Adipocyte (in vitro differentiated cells): ENCODE measurements at regions not wholly inside any gene's neighbourhood (a gene's known extent, or its start where the extent isn't known, plus 50 kb on each side); places are given as distances from the start of the nearest gene placed in this dataset.

Source experiments
- DNase-seq: peaks from one replicate; pipeline ENCODE4 v3.0.0-alpha.2; 2015; ENCODE audit warnings: low read depth
- H3K27me3 ChIP-seq: replicated peaks from 2 replicates; pipeline ENCODE4 v1.7.0; 2013; ENCODE audit warnings: mild to moderate bottlenecking, low read length, moderate library complexity; ENCODE audit not compliant: control insufficient read depth, insufficient read depth
- H3K36me3 ChIP-seq: 2 replicates; pipeline ENCODE4 v1.7.0; 2013; ENCODE audit warnings: low read length, mild to moderate bottlenecking, moderate library complexity; ENCODE audit not compliant: control insufficient read depth, insufficient read depth, severe bottlenecking
- H3K4me1 ChIP-seq: 2 replicates; pipeline ENCODE4 v1.7.0; 2013; ENCODE audit warnings: mild to moderate bottlenecking, low read length, moderate library complexity; ENCODE audit not compliant: control insufficient read depth, insufficient read depth
- H3K4me3 ChIP-seq: 2 replicates; pipeline ENCODE4 v1.7.0; 2013; ENCODE audit warnings: mild to moderate bottlenecking, low read length, moderate library complexity
- H3K9ac ChIP-seq: 2 replicates; pipeline ENCODE4 v1.7.0; 2013; ENCODE audit warnings: mild to moderate bottlenecking, low read length, moderate library complexity
- H3K9me3 ChIP-seq: 2 replicates; pipeline ENCODE4 v1.7.0; 2013; ENCODE audit warnings: mild to moderate bottlenecking, low read length, moderate library complexity; ENCODE audit not compliant: control insufficient read depth

DNA sequence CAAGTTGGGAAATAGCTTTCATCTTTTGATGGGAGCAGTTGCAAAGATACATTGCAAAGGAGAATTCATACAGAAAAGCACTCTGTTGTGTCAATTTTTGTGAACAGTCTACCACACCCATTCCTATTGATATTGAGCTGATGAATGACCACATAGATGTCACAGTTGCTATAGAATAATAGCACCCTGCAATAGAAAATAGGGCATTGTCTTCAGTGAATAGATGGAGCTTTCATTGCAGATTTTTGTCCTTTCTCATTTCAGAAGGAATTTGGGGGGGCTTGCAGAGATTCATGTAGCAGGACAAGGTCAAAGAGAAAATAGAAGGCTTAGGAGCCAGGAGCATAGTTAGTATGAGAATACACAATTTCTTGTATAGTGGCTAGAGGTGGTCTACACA is 237.9 kb downstream of the TMEM38B start:
- H3K9ac ChIP-seq, result no peak overlapping the region
- H3K27me3 ChIP-seq, result no peaks in the 10 kb centered on the region
- H3K9me3 ChIP-seq, result no peaks in the 10 kb centered on the region
- DNase-seq, result no peak
- H3K4me3 ChIP-seq, result no peak overlapping the region
- no peaks in the 10 kb centered on the region for H3K36me3 ChIP-seq
- H3K4me1 ChIP-seq, result no peaks in the 10 kb centered on the region

DNA sequence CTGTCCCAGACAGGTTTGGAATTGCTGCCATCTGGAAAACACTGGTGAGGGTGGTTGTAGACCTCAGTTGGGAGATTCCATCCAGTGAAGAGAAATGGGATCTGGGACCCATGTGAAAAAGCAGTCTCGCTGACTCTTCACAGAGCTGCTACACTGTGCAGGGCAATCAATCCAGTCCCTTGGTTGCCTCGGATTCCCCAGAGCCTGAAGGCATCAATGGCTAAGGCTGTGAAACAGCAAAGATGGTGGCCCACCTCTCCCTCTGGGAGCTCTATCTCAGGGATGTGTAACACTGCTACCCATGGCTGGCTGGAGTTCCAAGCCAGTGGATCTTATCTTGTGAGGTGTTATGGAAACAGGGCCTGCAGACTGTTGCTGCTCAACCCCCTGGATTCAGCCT is 256.1 kb downstream of the TMEM38B start:
- H3K36me3 ChIP-seq, result no peaks in the 10 kb centered on the region
- no peaks in the 10 kb centered on the region for H3K27me3 ChIP-seq
- H3K9me3 ChIP-seq, result peaks cover 14% of the 10 kb centered on the region
- no peak for DNase-seq
- no peaks in the 10 kb centered on the region for H3K4me1 ChIP-seq
- H3K9ac ChIP-seq, result no peak overlapping the region
- H3K4me3 ChIP-seq, result no peak overlapping the region

- DNase-seq, result no peak
- Histone ChIP-seq H3K4me1 (no peaks in the 10 kb centered on the region), H3K36me3 (no peaks in the 10 kb centered on the region), H3K27me3 (no peaks in the 10 kb centered on the region), H3K9ac (no peak overlapping the region), H3K9me3 (peaks cover 14% of the 10 kb centered on the region), H3K4me3 (no peak overlapping the region)
These were observed 256.6 kb downstream of the TMEM38B start for GRCh38 chr9:105950894-105951293.

DNA sequence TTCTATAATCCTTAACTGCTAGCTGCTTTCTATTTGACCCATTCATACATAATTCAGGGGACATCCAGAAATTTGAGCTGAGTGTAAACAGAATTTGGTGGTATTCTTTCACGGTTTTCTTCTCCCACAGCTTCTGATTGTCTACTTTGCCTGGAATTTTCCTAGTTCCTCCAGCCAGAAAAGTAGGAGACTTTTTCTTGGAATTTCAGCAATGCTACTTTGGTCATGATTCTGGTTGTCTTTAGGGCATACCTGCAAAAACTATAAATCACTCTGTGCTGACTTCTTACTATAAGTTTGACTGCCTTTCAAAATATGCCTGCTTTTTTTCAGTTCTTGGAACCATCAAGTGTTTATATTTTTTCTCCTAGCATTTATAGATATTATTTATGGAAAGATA is 260.2 kb downstream of the TMEM38B start:
- peaks cover 3% of the 10 kb centered on the region for H3K9me3 ChIP-seq
- no peaks in the 10 kb centered on the region for H3K36me3 ChIP-seq
- H3K9ac ChIP-seq, result no peak overlapping the region
- no peak overlapping the region for H3K4me3 ChIP-seq
- DNase-seq, result no peak
- no peaks in the 10 kb centered on the region for H3K4me1 ChIP-seq
- peaks cover 3% of the 10 kb centered on the region for H3K27me3 ChIP-seq

- H3K4me3 ChIP-seq, result no peak overlapping the region
- H3K9me3 ChIP-seq, result no peaks in the 10 kb centered on the region
- H3K9ac ChIP-seq, result no peak overlapping the region
- DNase-seq, result no peak
- H3K27me3 ChIP-seq, result peaks cover 3% of the 10 kb centered on the region
- no peaks in the 10 kb centered on the region for H3K36me3 ChIP-seq
- no peaks in the 10 kb centered on the region for H3K4me1 ChIP-seq
These were observed 263.5 kb downstream of the TMEM38B start for GRCh38 chr9:105957830-105958229.

DNA sequence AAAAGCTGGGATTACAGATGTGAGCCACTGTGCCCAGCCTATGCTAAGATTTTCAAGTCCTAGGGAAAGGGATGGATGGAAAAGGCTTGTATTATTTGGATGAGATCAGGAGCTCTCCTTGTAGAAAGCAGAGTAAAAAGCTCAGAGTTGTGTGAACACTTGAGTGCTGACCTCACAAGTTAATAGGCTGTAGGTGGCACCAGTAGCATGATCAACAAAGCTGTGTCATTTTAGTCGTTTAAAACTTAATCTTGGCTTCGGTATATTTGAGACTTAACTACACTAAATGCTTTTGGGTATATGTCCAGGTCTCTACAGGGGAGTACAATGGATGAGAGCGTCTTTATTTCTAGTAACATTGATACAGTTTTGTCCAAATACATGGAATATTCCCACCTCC is 264.2 kb downstream of the TMEM38B start:
- no peak for DNase-seq
- Histone ChIP-seq H3K4me1 (no peaks in the 10 kb centered on the region), H3K4me3 (no peak overlapping the region), H3K36me3 (no peaks in the 10 kb centered on the region), H3K9ac (no peak overlapping the region), H3K27me3 (peaks cover 3% of the 10 kb centered on the region), H3K9me3 (no peaks in the 10 kb centered on the region)

GRCh38 chr9:105959531-105959930 is 265.2 kb downstream of the TMEM38B start:
- Histone ChIP-seq H3K9me3 (no peaks in the 10 kb centered on the region), H3K4me3 (no peak overlapping the region), H3K9ac (no peak overlapping the region), H3K36me3 (no peaks in the 10 kb centered on the region), H3K4me1 (no peaks in the 10 kb centered on the region), H3K27me3 (peaks cover 3% of the 10 kb centered on the region)
- DNase-seq, result no peak

GRCh38 chr9:105963343-105964099 is 269.2 kb downstream of the TMEM38B start:
- Histone ChIP-seq H3K27me3 (no peaks in the 10 kb centered on the region), H3K4me1 (no peaks in the 10 kb centered on the region), H3K4me3 (no peak overlapping the region), H3K36me3 (no peaks in the 10 kb centered on the region), H3K9ac (no peak overlapping the region), H3K9me3 (no peaks in the 10 kb centered on the region)
- no peak for DNase-seq

GRCh38 chr9:105964156-105964555 is 269.8 kb downstream of the TMEM38B start:
- Histone ChIP-seq H3K9ac (no peak overlapping the region), H3K27me3 (no peaks in the 10 kb centered on the region), H3K4me1 (no peaks in the 10 kb centered on the region), H3K9me3 (no peaks in the 10 kb centered on the region), H3K36me3 (no peaks in the 10 kb centered on the region), H3K4me3 (no peak overlapping the region)
- no peak for DNase-seq

GRCh38 chr9:105966834-105967233 is 272.5 kb downstream of the TMEM38B start:
- no peaks in the 10 kb centered on the region for H3K27me3 ChIP-seq
- no peaks in the 10 kb centered on the region for H3K36me3 ChIP-seq
- no peak overlapping the region for H3K4me3 ChIP-seq
- H3K4me1 ChIP-seq, result no peaks in the 10 kb centered on the region
- DNase-seq, result no peak
- no peak overlapping the region for H3K9ac ChIP-seq
- H3K9me3 ChIP-seq, result no peaks in the 10 kb centered on the region

- Histone ChIP-seq H3K9me3 (no peaks in the 10 kb centered on the region), H3K4me3 (no peak overlapping the region), H3K4me1 (no peaks in the 10 kb centered on the region), H3K36me3 (no peaks in the 10 kb centered on the region), H3K9ac (no peak overlapping the region), H3K27me3 (no peaks in the 10 kb centered on the region)
- no peak for DNase-seq
These were observed 272.9 kb downstream of the TMEM38B start for GRCh38 chr9:105967248-105967647.

- H3K4me1 ChIP-seq, result no peaks in the 10 kb centered on the region
- no peak overlapping the region for H3K9ac ChIP-seq
- H3K9me3 ChIP-seq, result no peaks in the 10 kb centered on the region
- no peak for DNase-seq
- H3K27me3 ChIP-seq, result no peaks in the 10 kb centered on the region
- H3K4me3 ChIP-seq, result no peak overlapping the region
- no peaks in the 10 kb centered on the region for H3K36me3 ChIP-seq
These were observed 273.5 kb downstream of the TMEM38B start for GRCh38 chr9:105967797-105968196.
